ENCODE measurements at regions not wholly inside any gene's neighbourhood (a gene's known extent, or its start where the extent isn't known, plus 50 kb on each side); places are given as distances from the start of the nearest gene placed in this dataset.

DNA sequence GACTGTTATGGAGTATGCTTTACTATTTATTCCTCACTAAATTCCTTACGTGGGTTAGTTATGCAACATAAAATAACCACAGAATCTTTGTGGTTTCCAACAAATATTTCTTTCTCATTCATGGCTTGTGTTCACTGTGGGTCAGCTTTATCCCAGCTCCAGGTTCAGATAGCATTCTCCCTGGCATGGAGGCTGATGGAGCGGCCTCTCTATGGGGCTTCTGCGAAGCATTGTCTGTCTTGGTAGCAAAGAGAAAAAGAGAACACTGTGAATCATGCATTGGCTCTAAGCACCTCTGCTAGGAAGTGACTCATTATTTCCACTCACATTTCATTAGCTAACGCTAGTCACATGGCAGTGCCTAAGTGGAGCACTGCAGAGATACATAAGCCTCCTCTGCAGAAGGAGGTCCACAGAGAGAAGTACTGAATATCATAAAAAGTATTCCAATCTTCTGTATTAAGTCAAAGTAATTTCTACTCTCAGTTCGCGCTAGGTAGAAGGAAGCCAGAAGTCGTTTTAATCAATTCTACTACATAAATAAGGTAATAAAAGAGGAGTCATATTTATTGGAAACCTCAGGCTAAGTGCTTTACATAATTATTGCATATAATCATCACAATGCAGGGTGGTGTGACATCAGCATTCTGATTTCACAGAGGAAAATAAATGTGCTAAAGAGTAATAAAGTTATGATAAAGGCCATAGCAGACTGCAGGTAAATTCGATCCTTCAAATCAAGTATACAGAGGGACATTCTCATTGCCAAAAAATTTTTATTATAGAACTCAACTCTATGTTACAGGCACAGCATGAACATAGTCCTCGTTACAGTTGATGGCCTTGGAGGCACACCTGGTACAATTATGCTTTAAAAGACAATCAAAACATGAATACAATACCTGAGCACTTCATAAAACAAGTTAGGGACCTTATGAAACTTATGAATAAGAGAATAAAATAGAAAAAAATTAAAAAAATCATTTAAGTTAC, 531.1 kb downstream of the CETN3 start:
- TF ChIP-seq, protein P1, sequence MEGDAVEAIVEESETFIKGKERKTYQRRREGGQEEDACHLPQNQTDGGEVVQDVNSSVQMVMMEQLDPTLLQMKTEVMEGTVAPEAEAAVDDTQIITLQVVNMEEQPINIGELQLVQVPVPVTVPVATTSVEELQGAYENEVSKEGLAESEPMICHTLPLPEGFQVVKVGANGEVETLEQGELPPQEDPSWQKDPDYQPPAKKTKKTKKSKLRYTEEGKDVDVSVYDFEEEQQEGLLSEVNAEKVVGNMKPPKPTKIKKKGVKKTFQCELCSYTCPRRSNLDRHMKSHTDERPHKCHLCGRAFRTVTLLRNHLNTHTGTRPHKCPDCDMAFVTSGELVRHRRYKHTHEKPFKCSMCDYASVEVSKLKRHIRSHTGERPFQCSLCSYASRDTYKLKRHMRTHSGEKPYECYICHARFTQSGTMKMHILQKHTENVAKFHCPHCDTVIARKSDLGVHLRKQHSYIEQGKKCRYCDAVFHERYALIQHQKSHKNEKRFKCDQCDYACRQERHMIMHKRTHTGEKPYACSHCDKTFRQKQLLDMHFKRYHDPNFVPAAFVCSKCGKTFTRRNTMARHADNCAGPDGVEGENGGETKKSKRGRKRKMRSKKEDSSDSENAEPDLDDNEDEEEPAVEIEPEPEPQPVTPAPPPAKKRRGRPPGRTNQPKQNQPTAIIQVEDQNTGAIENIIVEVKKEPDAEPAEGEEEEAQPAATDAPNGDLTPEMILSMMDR (IDR thresholded peaks at IDR 0.05; ENCODE audit: borderline replicate concordance) = no peak
- H3K27me3 ChIP-seq (ENCODE audit: low read depth) = no peaks in the 10 kb centered on the region
- H3K4me1 ChIP-seq = no peaks in the 10 kb centered on the region
- no peak for DNase-seq
- no peak overlapping the region for H3K4me3 ChIP-seq
- no peaks in the 10 kb centered on the region for H3K36me3 ChIP-seq
- intact Hi-C loops (cut with micrococcal nuclease) = no loop called here
- peaks cover 20% of the 10 kb centered on the region for H3K9me3 ChIP-seq (replicated peaks)
- no peak overlapping the region for H3K27ac ChIP-seq (replicated peaks)

DNA sequence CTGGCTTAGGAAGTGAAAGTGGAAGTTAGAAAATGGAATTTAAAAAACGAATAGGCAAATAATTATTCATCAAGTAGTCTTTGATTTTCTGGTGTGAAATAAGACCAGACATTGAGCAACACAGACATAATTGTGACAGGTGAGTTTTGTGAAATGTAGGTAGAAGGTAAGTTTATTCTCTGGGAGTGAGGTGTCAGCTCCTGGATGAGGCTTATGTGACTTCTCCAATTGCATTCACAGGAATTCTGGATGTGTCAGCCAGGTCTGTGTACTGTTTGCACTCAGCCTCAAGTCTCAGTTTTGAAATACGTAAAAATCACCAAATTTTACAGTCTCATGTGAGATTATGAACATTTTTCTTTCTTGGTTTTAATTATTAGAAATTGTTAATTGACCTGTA, 537.6 kb downstream of the CETN3 start:
- intact Hi-C loops (cut with micrococcal nuclease) = no loop called here
- no peak overlapping the region for H3K27ac ChIP-seq (replicated peaks)
- no peaks in the 10 kb centered on the region for H3K36me3 ChIP-seq
- no peaks in the 10 kb centered on the region for H3K27me3 ChIP-seq (ENCODE audit: low read depth)
- no peaks in the 10 kb centered on the region for H3K4me1 ChIP-seq
- TF ChIP-seq, protein P1 (IDR thresholded peaks at IDR 0.05; ENCODE audit: borderline replicate concordance) = no peak
- no peak overlapping the region for H3K4me3 ChIP-seq
- no peak for DNase-seq
- peaks cover 10% of the 10 kb centered on the region for H3K9me3 ChIP-seq (replicated peaks)

DNA sequence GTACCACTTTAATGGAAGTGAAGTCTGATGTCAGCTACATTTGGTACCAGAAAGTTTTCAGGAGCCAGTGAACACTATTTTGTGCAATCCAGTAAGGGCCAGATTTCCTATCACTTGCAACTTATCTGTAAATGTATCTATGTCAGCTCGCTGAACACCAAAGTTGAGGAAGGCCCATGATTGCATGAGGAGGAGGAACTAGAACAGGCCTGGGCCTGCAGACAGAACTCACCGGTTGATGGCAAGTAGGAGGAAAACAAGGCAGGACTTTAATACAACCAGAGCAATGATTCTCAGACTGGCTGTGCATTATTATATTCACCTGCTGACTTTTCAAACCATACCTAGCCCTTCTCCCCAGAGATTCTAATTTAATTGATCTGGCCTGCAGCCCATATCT, 540.2 kb downstream of the CETN3 start:
- H3K9me3 ChIP-seq (replicated peaks) = peaks cover 3% of the 10 kb centered on the region
- H3K4me3 ChIP-seq = no peak overlapping the region
- no peak for DNase-seq
- no peaks in the 10 kb centered on the region for H3K36me3 ChIP-seq
- intact Hi-C loops (cut with micrococcal nuclease) = no loop called here
- H3K4me1 ChIP-seq = no peaks in the 10 kb centered on the region
- TF ChIP-seq, protein P1 (IDR thresholded peaks at IDR 0.05; ENCODE audit: borderline replicate concordance) = no peak
- H3K27ac ChIP-seq (replicated peaks) = no peak overlapping the region
- H3K27me3 ChIP-seq (ENCODE audit: low read depth) = no peaks in the 10 kb centered on the region

DNA sequence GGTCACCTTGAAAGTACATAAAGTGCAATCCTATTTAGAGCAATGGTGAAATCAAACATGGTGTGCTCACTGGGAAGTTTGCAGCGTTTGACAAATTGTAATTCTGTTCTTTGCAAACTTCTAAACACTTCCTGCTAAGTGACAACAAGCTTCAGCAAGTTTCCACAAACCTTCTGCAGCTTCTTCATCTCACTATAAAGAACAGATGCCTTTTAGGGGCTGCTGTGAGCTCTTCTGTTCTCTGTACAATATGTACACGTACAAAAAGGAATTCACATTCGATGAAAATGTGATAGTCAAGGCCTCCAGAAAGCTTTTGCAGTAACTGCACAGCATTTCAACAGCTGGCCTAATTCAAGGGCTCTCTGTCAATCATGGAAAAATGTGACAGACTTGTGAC, 543.1 kb downstream of the CETN3 start:
- H3K4me1 ChIP-seq = no peaks in the 10 kb centered on the region
- no peak for DNase-seq
- intact Hi-C loops (cut with micrococcal nuclease) = no loop called here
- no peaks in the 10 kb centered on the region for H3K9me3 ChIP-seq (replicated peaks)
- H3K27ac ChIP-seq (replicated peaks) = no peak overlapping the region
- TF ChIP-seq, protein P1 (IDR thresholded peaks at IDR 0.05; ENCODE audit: borderline replicate concordance) = no peak
- no peaks in the 10 kb centered on the region for H3K36me3 ChIP-seq
- no peak overlapping the region for H3K4me3 ChIP-seq
- no peaks in the 10 kb centered on the region for H3K27me3 ChIP-seq (ENCODE audit: low read depth)

DNA sequence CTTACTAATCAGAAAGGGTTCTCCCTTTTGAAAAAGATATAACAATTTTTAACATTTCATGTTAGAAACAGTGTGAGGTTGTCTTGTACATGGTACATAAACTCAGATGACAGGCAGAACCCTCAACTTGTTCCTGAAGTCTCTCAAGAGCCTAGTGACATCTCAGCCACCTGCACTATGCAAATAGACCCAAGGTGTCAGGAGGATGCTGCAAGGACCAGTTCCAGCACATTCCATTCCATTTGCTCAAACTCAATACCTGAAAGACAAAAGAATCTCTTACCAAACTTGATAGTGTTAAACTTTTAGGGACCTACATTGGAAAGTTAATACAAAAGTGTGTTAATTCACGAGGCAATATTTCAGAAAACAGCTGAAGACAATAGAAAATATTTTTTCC, 544.6 kb downstream of the CETN3 start:
- intact Hi-C loops (cut with micrococcal nuclease) = no loop called here
- H3K4me1 ChIP-seq = no peaks in the 10 kb centered on the region
- no peak for DNase-seq

More for the DNA sequence above, 544.6 kb downstream of the CETN3 start:
- no peaks in the 10 kb centered on the region for H3K27me3 ChIP-seq (ENCODE audit: low read depth)
- H3K4me3 ChIP-seq = no peak overlapping the region
- H3K27ac ChIP-seq (replicated peaks) = no peak overlapping the region
- H3K36me3 ChIP-seq = no peaks in the 10 kb centered on the region
- TF ChIP-seq, protein P1 (IDR thresholded peaks at IDR 0.05; ENCODE audit: borderline replicate concordance) = no peak
- no peaks in the 10 kb centered on the region for H3K9me3 ChIP-seq (replicated peaks)

All from left ventricle myocardium inferior (tissue), 1 donor.